ENCODE measurements at regions not wholly inside any gene's neighbourhood (a gene's known extent, or its start where the extent isn't known, plus 50 kb on each side); places are given as distances from the start of the nearest gene placed in this dataset.

- H3K4me3 ChIP-seq (ENCODE audit: low read depth, low read length) = no peak overlapping the region
- no peak for FAIRE-seq
- no peak for DNase-seq (ENCODE audit: low read depth)
- no peaks in the 10 kb centered on the region for H3K36me3 ChIP-seq (ENCODE audit: control insufficient read depth, insufficient read depth, low read length)
- no peak for TF ChIP-seq CTCF (IDR thresholded peaks at IDR 0.05; ENCODE audit: insufficient read depth, low read length, severe bottlenecking)
- H3K27me3 ChIP-seq (ENCODE audit: control insufficient read depth, insufficient read depth, low read length) = no peaks in the 10 kb centered on the region
Observed at GRCh38 chr17:34484193-34484733, 95.1 kb upstream of the TMEM132E start.

DNA sequence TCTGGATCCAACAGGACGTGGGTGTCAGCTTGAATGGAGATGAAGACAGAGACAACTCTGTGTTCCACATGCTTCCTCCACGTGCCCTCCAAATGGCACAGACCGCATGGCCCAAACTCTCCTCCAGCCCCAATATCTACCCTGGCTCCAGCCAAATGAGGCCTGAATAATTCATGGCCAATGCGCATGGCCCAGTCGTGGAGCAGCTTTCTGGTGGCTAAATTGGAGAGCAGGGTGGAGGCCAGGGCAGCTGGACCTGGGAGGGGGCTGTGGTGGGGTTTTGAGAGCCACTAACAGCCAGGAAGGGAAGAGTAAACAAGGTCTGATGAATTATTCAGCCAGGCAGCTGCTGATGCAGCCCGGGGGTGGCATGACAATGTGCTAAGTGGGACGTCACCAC, 96.7 kb upstream of the TMEM132E start:
- no peaks in the 10 kb centered on the region for H3K36me3 ChIP-seq (ENCODE audit: control insufficient read depth, insufficient read depth, low read length)
- FAIRE-seq (no peak), DNase-seq (ENCODE audit: low read depth) (no peak)
- H3K4me3 ChIP-seq (ENCODE audit: low read depth, low read length) = no peak overlapping the region
- H3K27me3 ChIP-seq (ENCODE audit: control insufficient read depth, insufficient read depth, low read length) = no peaks in the 10 kb centered on the region
- TF ChIP-seq CTCF (IDR thresholded peaks at IDR 0.05; ENCODE audit: insufficient read depth, low read length, severe bottlenecking) = no peak

GRCh38 chr17:34481779-34482178, 97.6 kb upstream of the TMEM132E start:
- no peak for TF ChIP-seq CTCF (IDR thresholded peaks at IDR 0.05; ENCODE audit: insufficient read depth, low read length, severe bottlenecking)
- no peak for FAIRE-seq
- no peak for DNase-seq (ENCODE audit: low read depth)
- Histone ChIP-seq H3K4me3 (ENCODE audit: low read depth, low read length) (no peak overlapping the region), H3K36me3 (ENCODE audit: control insufficient read depth, insufficient read depth, low read length) (no peaks in the 10 kb centered on the region), H3K27me3 (ENCODE audit: control insufficient read depth, insufficient read depth, low read length) (no peaks in the 10 kb centered on the region)

DNA sequence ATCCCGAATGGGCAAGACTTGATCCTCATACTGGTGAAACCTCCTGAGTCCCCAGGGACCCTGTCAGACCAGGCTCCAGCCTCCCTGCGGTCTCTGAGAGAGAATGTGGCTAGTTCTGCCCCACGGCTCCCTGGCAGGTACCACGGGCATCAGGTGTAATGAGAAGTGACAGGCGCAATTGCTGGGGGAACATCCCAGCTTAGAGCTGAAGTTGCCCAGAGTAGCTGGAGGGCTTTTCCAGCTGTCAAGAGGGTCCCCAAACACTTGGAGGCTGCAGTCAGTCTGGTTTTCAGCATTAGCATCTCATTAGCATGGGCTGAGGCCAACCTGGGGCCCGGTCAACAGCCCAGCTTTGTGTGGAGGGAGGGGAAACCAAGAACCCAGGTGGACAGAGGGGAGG, 100.0 kb upstream of the TMEM132E start:
- Histone ChIP-seq H3K36me3 (ENCODE audit: control insufficient read depth, insufficient read depth, low read length) (no peaks in the 10 kb centered on the region), H3K27me3 (ENCODE audit: control insufficient read depth, insufficient read depth, low read length) (no peaks in the 10 kb centered on the region), H3K4me3 (ENCODE audit: low read depth, low read length) (no peak overlapping the region)
- FAIRE-seq (no peak), DNase-seq (ENCODE audit: low read depth) (no peak)
- TF ChIP-seq CTCF (IDR thresholded peaks at IDR 0.05; ENCODE audit: insufficient read depth, low read length, severe bottlenecking) = no peak

DNA sequence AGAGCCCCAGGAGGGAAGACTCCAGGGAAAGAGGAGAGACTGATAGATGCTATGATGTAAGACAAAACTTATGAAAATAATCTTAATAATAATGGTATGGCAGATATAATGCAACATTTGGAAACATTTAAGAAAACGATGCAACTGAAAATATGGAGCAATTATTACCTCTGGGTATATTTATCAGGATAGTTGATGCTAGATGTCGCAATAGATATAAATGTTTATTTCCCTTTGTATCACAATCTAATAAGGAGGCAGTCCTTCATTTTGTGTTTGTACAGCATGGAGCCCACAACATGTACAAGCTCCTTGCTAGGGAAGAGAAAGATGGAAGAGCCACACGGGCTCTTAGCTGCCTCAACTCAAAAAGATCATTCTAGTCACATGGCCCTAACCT, 101.1 kb upstream of the TMEM132E start:
- FAIRE-seq = no peak
- H3K27me3 ChIP-seq (ENCODE audit: control insufficient read depth, insufficient read depth, low read length) = no peaks in the 10 kb centered on the region
- no peak for DNase-seq (ENCODE audit: low read depth)
- no peak for TF ChIP-seq CTCF (IDR thresholded peaks at IDR 0.05; ENCODE audit: insufficient read depth, low read length, severe bottlenecking)
- H3K36me3 ChIP-seq (ENCODE audit: control insufficient read depth, insufficient read depth, low read length) = no peaks in the 10 kb centered on the region
- no peak overlapping the region for H3K4me3 ChIP-seq (ENCODE audit: low read depth, low read length)

DNA sequence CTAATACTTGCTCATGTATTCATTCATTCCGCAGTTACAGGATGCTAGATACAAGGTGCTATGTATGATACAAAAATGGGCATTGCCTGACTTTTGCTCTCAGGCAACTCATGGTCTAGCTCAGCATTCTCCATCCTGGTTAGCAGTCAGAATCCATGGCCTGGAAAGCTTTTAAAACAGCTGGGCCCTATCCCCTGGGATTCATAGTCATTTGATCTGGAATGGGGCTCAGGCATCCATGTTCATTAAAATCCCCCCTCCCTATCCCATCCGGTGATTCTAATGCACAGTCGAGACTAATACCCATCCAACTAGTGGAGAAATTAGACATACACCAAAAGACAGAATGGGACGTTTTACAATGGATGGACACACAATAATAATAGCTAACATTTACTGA, 104.1 kb upstream of the TMEM132E start:
- H3K4me3 ChIP-seq (ENCODE audit: low read depth, low read length) = no peak overlapping the region
- H3K27me3 ChIP-seq (ENCODE audit: control insufficient read depth, insufficient read depth, low read length) = no peaks in the 10 kb centered on the region
- no peak for FAIRE-seq
- H3K36me3 ChIP-seq (ENCODE audit: control insufficient read depth, insufficient read depth, low read length) = no peaks in the 10 kb centered on the region
- DNase-seq (ENCODE audit: low read depth) = no peak
- TF ChIP-seq CTCF (IDR thresholded peaks at IDR 0.05; ENCODE audit: insufficient read depth, low read length, severe bottlenecking) = no peak

Data from bronchial epithelial cell (primary cell).